HS-5 (cell line): ENCODE measurements at regions not wholly inside any gene's neighbourhood (a gene's known extent, or its start where the extent isn't known, plus 50 kb on each side); places are given as distances from the start of the nearest gene placed in this dataset.
"Not testable (repeated sequence)": the region's sequence is repeated elsewhere in the genome, so short reads cannot be mapped to it uniquely, and the experiment has no call there.

Experiments used
- DNase-seq: peaks from one replicate; pipeline ENCODE4 v3.0.0-alpha.2; 2012; ENCODE audit warnings: low read depth

GRCh38 chr16:35751191-35751941 lies 2292.0 kb downstream of the TP53TG3F start:
- no peak for DNase-seq

GRCh38 chr16:35752012-35752772 lies 2292.8 kb downstream of the TP53TG3F start:
- DNase-seq, result no peak

GRCh38 chr16:35752773-35753558 lies 2293.6 kb downstream of the TP53TG3F start:
- no peak for DNase-seq

- no peak for DNase-seq
Observed at GRCh38 chr16:35753559-35754390, 2294.4 kb downstream of the TP53TG3F start.

GRCh38 chr16:35754391-35755369 lies 2295.3 kb downstream of the TP53TG3F start:
- no peak for DNase-seq

- DNase-seq, result no peak
Observed at GRCh38 chr16:35788381-35788780, 2329.0 kb downstream of the TP53TG3F start.

- no peak for DNase-seq
Observed at GRCh38 chr16:35792516-35793285, 2333.3 kb downstream of the TP53TG3F start.

GRCh38 chr16:35793601-35794000 lies 2334.2 kb downstream of the TP53TG3F start:
- no peak for DNase-seq

GRCh38 chr16:35794896-35795295 lies 2335.5 kb downstream of the TP53TG3F start:
- DNase-seq, result no peak

- no peak for DNase-seq
Observed at GRCh38 chr16:35795361-35796029, 2336.1 kb downstream of the TP53TG3F start.

GRCh38 chr16:35797811-35798210 lies 2338.4 kb downstream of the TP53TG3F start:
- DNase-seq, result no peak

- DNase-seq, result no peak
Observed at GRCh38 chr16:35798885-35799426, 2339.5 kb downstream of the TP53TG3F start.

- DNase-seq, result not testable (repeated sequence)
Observed at GRCh38 chr16:35804465-35804864, 2345.1 kb downstream of the TP53TG3F start.

- DNase-seq, result no peak
Observed at GRCh38 chr16:35823342-35823741, 2363.9 kb downstream of the TP53TG3F start.

GRCh38 chr16:35841632-35842031 lies 2382.2 kb downstream of the TP53TG3F start:
- DNase-seq, result no peak

- no peak for DNase-seq
Observed at GRCh38 chr16:35862242-35862641, 2402.8 kb downstream of the TP53TG3F start.

GRCh38 chr16:35868630-35869029 lies 2409.2 kb downstream of the TP53TG3F start:
- DNase-seq, result no peak

GRCh38 chr16:35873472-35873871 lies 2414.1 kb downstream of the TP53TG3F start:
- no peak for DNase-seq

GRCh38 chr16:35881654-35882053 lies 2422.2 kb downstream of the TP53TG3F start:
- no peak for DNase-seq
